SIG-M5 treated with dmso at 0.1 percent for 504 hours (cell line): ENCODE measurements at regions not wholly inside any gene's neighbourhood (a gene's known extent, or its start where the extent isn't known, plus 50 kb on each side); places are given as distances from the start of the nearest gene placed in this dataset.
"Not testable (repeated sequence)": the region's sequence is repeated elsewhere in the genome, so short reads cannot be mapped to it uniquely, and the experiment has no call there.

Source experiments
- DNase-seq: peaks from one replicate; lab custom pipeline; 2025; ENCODE audit not compliant: unreplicated experiment; lab: John Stamatoyannopoulos, UW

- DNase-seq = no peak
Measured at GRCh38 chr4:77501851-77502250, 103.8 kb upstream of the CXCL13 start.

- DNase-seq = no peak
Measured at GRCh38 chr4:77504407-77504806, 101.2 kb upstream of the CXCL13 start.

- DNase-seq = no peak
Measured at GRCh38 chr4:77505275-77505957, 100.2 kb upstream of the CXCL13 start.

GRCh38 chr4:77505958-77506319, 99.7 kb upstream of the CXCL13 start:
- DNase-seq = no peak

DNA sequence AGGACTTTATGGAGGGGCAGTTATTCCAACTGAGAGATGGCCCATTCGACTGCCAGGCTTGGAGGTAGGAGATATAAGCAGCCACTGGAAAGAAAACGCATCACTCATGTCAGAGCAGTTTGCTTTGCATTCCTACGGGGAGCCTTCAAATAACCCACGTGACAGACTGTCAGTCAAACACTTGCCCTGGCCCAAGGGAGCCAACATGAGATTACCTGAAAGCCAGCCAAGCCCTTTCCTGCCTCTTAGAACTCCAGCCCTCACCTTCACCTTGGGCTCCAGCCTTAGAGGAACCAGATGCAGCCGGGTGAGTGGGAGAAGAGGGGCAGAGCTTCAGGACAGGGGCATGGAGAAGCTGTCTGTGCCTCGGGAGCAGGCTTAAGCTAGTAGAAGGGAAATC, 95.3 kb upstream of the CXCL13 start:
- no peak for DNase-seq

GRCh38 chr4:77525538-77525937, 80.1 kb upstream of the CXCL13 start:
- DNase-seq = no peak

DNA sequence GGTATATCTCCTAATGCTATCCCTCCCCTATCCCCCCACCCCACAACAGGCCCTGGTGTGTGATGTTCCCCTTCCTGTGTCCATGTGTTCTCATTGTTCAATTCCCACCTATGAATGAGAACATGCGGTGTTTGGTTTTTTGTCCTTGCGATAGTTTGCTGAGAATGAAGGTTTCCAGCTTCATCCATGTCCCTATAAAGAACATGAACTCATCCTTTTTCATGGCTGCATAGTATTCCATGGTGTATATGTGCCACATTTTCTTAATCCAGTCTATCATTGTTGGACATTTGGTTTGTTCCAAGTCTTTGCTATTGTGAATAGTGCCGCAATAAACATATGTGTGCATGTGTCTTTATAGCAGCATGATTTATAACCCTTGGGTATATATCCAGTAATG, 77.7 kb upstream of the CXCL13 start:
- DNase-seq = not testable (repeated sequence)

- DNase-seq = no peak
Measured at GRCh38 chr4:77538144-77538543, 67.5 kb upstream of the CXCL13 start.

DNA sequence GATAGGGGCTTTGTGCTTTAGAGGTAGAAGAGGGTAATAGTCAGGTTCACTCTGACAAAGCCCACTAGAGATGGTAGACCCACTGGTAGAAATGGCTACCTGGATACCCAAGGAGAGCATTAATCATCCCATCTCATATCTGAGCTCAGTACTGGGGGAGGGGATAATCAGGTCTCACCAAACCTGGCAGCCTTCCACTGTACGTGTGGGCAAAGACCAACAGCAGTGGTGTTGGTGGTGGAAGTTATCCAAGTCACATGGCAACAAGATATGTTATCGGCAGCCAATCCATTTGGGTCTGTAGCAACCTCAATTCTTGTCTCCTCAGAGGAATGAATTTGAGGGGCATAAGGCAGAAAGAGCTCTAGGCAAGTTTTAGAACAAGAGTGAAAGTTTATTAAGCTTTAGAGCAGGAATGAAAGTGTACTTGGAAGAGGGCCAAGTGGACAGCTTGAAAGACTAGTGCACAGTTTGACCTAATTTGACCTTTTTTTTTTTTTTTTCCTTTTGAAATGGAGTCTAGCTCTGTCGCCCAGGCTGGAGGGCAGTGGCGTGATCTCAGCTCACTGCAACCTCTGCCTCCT, 67.0 kb upstream of the CXCL13 start:
- DNase-seq = no peak
